Neuron (in vitro differentiated cells): ENCODE measurements at regions not wholly inside any gene's neighbourhood (a gene's known extent, or its start where the extent isn't known, plus 50 kb on each side); places are given as distances from the start of the nearest gene placed in this dataset.

Source experiments
- H2AFZ ChIP-seq: one replicate; pipeline ENCODE4 v1.6.1; 2013; ENCODE audit warnings: low read depth, mild to moderate bottlenecking, inconsistent platforms, low read length, moderate library complexity
- H3K27me3 ChIP-seq: one replicate; pipeline ENCODE4 v1.6.1; 2013; ENCODE audit warnings: low read length; ENCODE audit not compliant: insufficient read depth
- H3K36me3 ChIP-seq: one replicate; pipeline ENCODE4 v1.6.1; 2013; ENCODE audit warnings: low read length; ENCODE audit not compliant: insufficient read depth
- H3K4me1 ChIP-seq: one replicate; pipeline ENCODE4 v1.6.1; 2013; ENCODE audit warnings: low read length; ENCODE audit not compliant: insufficient read depth
- H3K4me3 ChIP-seq: 2 replicates; pipeline ENCODE4 v1.5.1; 2013; ENCODE audit warnings: mild to moderate bottlenecking, low read length, moderate library complexity
- H3K9me3 ChIP-seq: one replicate; pipeline ENCODE4 v1.6.1; 2013; ENCODE audit warnings: low read length

DNA sequence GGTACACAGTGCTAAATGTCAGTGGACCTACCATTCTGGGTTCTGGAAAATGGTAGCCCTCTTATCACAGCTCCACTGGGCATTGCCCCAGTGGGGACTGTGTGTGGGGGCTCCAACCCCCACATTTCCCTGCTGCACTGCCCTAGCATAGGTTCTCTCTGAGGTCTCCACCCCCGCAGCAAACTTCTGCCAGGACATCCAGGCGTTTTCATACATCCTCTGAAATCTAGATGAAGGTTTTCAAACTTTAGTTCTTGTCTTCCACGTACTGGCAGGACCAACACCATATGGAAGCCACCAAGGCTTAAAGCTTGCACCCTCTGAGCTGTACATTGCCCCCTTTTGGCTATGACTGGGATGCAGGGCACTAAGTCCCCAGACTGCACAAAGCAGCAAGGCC lies 788.2 kb upstream of the ALCAM start:
- no peaks in the 10 kb centered on the region for H3K4me1 ChIP-seq
- H2AFZ ChIP-seq: no peak overlapping the region
- H3K36me3 ChIP-seq: no peaks in the 10 kb centered on the region
- peaks cover 13% of the 10 kb centered on the region for H3K9me3 ChIP-seq
- no peaks in the 10 kb centered on the region for H3K27me3 ChIP-seq
- no peak overlapping the region for H3K4me3 ChIP-seq

DNA sequence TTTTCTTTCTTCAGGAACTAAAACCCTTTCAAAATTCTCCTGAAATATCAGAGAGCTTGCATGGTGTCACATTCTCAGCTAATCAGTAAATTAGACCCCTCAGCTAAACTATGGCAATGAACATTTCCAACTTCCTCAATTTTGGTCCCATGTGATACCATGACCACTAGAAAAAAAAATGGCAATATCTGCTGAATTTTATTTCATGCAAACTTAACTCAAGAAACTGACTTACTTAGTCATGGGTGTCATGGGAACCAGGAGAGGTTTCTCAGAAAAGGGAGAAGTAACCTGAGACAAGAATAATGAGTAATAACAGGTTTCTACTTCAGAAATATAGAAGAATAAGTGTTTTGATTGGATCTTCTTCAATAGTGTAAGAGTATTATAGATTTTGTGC lies 784.6 kb upstream of the ALCAM start:
- H3K4me1 ChIP-seq: no peaks in the 10 kb centered on the region
- no peak overlapping the region for H3K4me3 ChIP-seq
- no peaks in the 10 kb centered on the region for H3K36me3 ChIP-seq
- no peak overlapping the region for H2AFZ ChIP-seq
- H3K9me3 ChIP-seq: peaks cover 6% of the 10 kb centered on the region
- no peaks in the 10 kb centered on the region for H3K27me3 ChIP-seq

DNA sequence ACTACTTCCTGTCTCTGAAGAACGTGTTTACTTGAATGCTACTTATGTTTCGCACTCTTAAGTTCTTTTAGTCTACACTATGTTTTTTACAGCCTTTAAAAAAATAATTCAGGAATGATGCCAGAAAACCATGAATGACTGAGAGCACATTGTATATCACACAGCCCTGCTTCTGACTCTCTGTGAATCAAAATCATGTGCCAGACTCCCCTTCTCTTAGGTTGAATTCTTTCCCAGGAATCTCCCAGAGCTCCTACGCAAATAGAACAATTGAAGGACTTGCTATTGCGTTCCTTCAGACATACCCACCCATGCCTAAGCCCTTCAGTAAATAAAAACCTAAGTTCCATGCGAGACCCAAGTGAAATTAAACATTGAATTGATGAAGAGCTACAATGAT lies 782.0 kb upstream of the ALCAM start:
- H3K4me1 ChIP-seq: no peaks in the 10 kb centered on the region
- no peak overlapping the region for H3K4me3 ChIP-seq
- H3K27me3 ChIP-seq: no peaks in the 10 kb centered on the region
- no peaks in the 10 kb centered on the region for H3K36me3 ChIP-seq
- no peaks in the 10 kb centered on the region for H3K9me3 ChIP-seq
- H2AFZ ChIP-seq: no peak overlapping the region

DNA sequence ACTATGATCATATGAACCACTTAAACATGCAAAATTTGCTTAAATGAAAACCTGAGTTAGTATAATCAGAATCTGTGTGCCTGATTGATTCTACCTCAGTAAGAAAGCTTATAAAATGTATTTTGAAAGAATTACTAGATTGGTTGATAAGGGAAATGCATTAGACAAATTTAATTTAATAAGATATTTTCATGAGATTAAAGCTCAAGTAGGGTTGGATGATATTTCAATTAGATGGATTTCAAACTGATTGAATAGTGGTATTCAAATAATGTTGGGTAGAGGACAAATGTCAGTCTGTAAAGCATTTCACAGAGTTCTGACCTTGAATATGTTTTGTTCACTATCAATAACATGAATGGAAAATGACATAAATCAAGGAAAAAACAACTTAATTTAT lies 780.4 kb upstream of the ALCAM start:
- H3K4me3 ChIP-seq: no peak overlapping the region
- H3K27me3 ChIP-seq: no peaks in the 10 kb centered on the region
- no peak overlapping the region for H2AFZ ChIP-seq
- no peaks in the 10 kb centered on the region for H3K36me3 ChIP-seq
- H3K4me1 ChIP-seq: no peaks in the 10 kb centered on the region
- no peaks in the 10 kb centered on the region for H3K9me3 ChIP-seq

DNA sequence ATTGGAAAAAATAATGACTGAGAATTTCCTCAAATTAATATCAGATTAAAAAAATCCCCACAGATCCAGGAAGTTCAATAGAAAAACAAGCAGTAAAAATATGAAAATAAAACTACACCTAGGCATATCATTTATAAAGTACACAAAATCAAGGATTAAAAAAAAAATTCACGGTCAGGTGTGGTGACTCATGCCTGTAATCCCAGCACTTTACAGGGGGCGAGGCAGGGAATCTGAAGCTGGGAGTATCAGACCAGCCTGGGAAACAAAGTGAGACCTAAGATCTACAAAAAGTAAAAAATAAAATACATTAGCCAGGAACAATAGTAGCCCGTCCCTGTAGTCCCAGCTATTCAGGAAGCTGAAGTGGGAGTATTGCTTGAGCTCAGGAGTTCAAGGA lies 778.3 kb upstream of the ALCAM start:
- H3K4me1 ChIP-seq: no peaks in the 10 kb centered on the region
- no peak overlapping the region for H2AFZ ChIP-seq
- H3K4me3 ChIP-seq: no peak overlapping the region
- H3K9me3 ChIP-seq: no peaks in the 10 kb centered on the region
- H3K27me3 ChIP-seq: no peaks in the 10 kb centered on the region
- H3K36me3 ChIP-seq: no peaks in the 10 kb centered on the region

DNA sequence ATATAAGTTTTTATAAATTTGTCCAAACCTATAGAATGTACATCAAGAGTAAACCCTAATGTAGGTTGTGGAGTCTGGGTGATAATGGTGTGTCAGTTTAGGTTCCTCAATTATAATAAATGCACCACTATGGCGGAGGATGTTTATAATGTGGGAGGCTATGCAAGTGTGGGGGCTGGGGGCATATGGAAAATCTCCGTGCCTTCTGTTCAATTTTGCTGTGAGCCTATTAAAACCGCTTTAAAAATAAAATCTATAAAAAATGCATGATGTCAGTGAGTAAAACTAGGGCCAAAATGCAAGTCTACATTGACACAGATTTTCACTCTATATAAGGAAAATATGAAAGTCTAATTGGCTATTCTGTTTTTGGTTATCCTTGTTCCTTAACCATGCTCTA lies 774.9 kb upstream of the ALCAM start:
- Histone ChIP-seq H3K9me3 (no peaks in the 10 kb centered on the region), H3K4me3 (no peak overlapping the region), H3K27me3 (no peaks in the 10 kb centered on the region), H3K4me1 (no peaks in the 10 kb centered on the region), H3K36me3 (no peaks in the 10 kb centered on the region), H2AFZ (no peak overlapping the region)

DNA sequence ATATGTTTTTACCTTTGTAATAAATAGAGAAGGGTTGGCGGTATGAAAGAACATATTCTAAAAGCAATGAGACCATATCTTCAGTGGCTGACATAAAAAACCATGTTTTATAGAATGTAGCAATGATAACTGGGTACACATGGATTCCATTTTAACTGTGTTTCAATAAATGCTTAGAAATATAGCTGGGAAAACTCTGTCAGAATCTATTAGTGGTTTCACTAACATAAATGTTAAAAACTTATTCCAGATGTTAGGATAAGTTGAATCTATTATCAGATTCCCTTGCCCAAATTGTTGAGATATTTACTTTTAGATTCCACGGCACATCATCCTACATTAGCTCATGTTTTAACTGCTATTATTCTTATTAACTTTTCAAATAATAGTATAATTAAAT lies 772.2 kb upstream of the ALCAM start:
- Histone ChIP-seq H2AFZ (no peak overlapping the region), H3K4me1 (no peaks in the 10 kb centered on the region), H3K36me3 (no peaks in the 10 kb centered on the region), H3K4me3 (no peak overlapping the region), H3K27me3 (no peaks in the 10 kb centered on the region), H3K9me3 (no peaks in the 10 kb centered on the region)

DNA sequence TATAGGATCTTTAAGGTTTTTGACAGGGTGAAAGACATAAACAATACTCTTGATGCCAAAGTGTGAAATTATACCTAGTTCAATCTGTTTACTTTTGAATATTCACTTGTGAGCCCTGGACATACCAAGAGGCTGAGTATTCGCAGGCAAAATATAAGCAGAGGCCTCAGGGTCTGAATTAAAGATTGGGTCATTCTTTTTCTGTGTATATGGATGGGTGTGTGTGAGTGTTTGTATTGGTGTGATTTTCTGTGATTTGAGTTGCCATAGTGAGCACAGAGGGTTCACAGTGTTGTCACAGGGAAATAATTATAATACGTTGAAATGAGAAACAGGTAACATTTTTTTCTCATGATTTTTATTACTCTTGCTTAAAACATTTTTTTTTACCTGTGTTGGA lies 770.7 kb upstream of the ALCAM start:
- Histone ChIP-seq H3K4me1 (no peaks in the 10 kb centered on the region), H3K9me3 (no peaks in the 10 kb centered on the region), H3K36me3 (no peaks in the 10 kb centered on the region), H3K27me3 (no peaks in the 10 kb centered on the region), H2AFZ (no peak overlapping the region), H3K4me3 (no peak overlapping the region)

DNA sequence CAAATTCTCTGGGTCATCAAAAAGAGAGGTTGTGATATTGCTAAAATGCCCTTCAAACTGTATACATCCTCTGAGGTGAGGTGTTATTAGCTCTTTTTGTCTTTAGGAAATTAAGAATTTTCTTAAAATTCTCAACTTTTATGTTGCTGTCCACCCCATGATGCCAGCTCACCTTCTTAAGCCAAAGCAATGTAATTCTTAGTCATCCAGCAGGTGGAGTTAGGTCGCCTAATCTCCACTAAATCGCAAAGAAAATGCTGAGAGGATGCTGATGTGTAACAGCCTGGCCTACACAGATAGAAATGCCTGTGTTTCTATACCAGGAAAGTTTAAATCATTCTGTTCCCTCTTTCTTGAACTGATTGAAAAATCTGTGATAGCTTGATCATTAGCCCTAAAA lies 770.2 kb upstream of the ALCAM start:
- no peaks in the 10 kb centered on the region for H3K4me1 ChIP-seq
- H3K36me3 ChIP-seq: no peaks in the 10 kb centered on the region
- H2AFZ ChIP-seq: no peak overlapping the region
- H3K9me3 ChIP-seq: no peaks in the 10 kb centered on the region
- no peaks in the 10 kb centered on the region for H3K27me3 ChIP-seq
- no peak overlapping the region for H3K4me3 ChIP-seq

DNA sequence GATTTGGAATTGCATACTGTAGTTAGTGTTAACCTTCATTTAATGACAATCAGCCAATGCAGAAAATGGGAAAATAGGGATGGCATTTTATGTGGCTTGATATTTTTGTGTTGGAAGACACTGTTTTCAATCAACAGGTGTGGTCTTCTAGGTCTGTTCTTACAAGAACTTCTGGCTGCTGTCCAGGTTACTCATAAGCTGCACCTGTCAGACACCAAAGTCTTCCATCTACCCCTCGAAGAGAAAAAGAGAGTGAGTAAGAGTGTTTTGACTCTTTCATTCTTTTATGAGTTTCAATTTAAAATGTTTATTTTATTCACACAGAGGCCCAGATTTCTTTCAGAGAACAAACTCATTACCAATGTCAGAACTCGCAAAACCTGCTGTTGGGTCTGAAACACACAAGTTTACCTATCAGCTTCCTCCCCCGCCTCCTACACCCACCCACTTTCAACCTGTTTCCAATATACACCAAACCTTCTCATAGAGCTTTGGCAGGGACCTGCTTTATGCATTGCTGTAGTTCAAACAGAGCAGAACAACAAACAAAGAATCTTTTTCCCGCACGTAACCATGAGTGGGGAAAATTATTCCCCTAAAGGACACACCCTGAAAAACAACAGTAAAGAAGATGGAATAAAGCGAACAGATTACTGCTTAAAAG lies 767.7 kb upstream of the ALCAM start:
- H3K36me3 ChIP-seq: no peaks in the 10 kb centered on the region
- H3K27me3 ChIP-seq: no peaks in the 10 kb centered on the region
- no peaks in the 10 kb centered on the region for H3K4me1 ChIP-seq
- H3K4me3 ChIP-seq: no peak overlapping the region
- no peak overlapping the region for H2AFZ ChIP-seq
- no peaks in the 10 kb centered on the region for H3K9me3 ChIP-seq

DNA sequence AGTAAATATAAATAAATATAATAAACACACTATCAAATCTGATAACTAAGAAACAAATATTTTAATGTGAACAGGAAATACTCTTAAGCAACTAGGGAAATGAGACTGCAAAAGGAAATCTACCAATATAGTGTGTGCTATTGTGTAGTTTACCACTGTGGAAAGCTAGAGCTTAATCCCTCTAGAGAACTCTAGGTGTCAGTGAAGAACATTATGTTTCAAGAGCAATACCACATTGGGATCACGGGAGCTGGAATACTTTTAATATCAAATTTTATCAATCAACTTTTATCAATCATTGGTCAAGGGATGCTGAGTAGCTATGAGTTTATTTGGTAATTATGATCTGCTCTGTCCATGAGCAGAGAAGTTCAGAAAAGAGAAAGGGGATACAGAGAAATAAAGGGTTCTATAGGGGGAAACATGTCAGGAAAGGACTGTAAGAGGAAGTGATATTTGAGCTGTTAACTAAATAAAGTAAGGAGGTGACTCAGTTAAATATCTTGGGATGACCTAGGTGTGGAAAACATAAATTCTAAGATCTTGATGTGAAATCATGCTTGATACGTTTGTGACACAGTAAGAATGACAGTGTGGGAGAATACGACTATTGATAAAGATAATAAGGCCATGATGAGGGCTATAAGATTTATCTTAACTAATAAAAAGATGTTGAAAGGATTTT lies 762.2 kb upstream of the ALCAM start:
- no peak overlapping the region for H3K4me3 ChIP-seq
- no peaks in the 10 kb centered on the region for H3K9me3 ChIP-seq
- H3K36me3 ChIP-seq: no peaks in the 10 kb centered on the region
- no peak overlapping the region for H2AFZ ChIP-seq
- H3K27me3 ChIP-seq: no peaks in the 10 kb centered on the region
- H3K4me1 ChIP-seq: no peaks in the 10 kb centered on the region

DNA sequence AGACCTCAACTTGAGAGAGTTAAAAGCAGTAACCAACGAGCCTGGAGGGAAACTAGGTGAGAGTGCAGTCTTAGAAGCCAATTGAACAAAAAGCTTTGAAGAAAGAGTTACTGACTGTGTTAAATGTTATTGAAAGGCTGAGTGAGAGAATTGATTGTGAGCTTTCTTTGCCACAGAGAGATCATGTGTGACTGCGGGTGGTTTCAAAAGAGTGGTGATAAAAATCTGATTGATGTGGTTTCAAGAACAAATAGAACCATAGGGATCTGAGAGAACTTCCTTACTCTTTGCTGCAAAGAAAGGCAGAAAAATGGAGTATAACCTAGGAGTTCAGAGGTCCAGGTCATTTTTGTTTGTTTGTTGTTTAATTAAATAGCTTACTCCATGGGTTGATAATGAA lies 759.9 kb upstream of the ALCAM start:
- no peak overlapping the region for H3K4me3 ChIP-seq
- no peaks in the 10 kb centered on the region for H3K9me3 ChIP-seq
- H3K27me3 ChIP-seq: no peaks in the 10 kb centered on the region
- H2AFZ ChIP-seq: no peak overlapping the region
- H3K36me3 ChIP-seq: no peaks in the 10 kb centered on the region
- H3K4me1 ChIP-seq: no peaks in the 10 kb centered on the region

DNA sequence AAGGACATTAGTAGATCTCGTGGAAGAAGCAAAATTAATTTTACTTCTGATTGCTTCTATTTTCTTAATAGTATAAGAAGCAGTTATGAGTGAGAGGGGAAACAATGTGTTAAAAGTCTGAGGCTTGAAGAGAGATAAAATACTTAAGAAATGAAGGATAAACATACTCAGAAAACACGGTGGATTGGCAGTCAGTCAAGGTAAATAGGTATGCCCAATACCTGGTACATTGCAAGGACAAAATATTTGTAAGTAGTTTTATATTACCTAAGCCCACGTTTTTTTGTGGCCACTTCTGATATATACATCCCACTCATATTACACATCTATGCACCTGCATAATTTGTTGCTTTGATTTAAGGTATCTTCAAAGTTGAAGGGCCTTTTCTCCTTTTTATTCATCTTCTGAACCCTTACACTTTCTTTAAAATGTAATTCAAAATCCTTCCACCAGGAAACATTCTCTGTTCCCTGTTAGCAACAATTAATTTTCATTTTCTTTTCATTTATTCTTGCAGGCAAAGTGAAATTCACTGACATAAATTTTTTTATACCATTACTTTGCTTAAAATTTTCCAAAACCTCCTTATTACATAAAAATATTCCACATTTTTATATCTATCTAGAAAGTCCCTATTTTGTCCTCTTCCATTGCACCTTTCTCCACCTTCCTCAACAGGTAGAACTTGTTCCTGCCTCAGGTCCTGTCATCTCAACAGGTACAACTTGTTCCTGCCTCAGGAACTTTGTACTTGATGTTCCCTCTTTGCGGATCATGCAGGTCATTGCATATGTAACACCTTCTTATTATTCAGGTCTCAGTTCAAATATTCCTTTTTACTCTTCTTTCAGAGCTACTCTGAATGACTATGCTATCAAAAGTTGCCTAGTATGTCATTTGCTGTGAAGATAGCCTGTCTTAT lies 755.7 kb upstream of the ALCAM start:
- H3K4me1 ChIP-seq: no peaks in the 10 kb centered on the region
- no peaks in the 10 kb centered on the region for H3K9me3 ChIP-seq
- no peaks in the 10 kb centered on the region for H3K36me3 ChIP-seq
- no peaks in the 10 kb centered on the region for H3K27me3 ChIP-seq
- H2AFZ ChIP-seq: no peak overlapping the region
- H3K4me3 ChIP-seq: no peak overlapping the region
